ENCODE measurements at regions not wholly inside any gene's neighbourhood (a gene's known extent, or its start where the extent isn't known, plus 50 kb on each side); places are given as distances from the start of the nearest gene placed in this dataset.

DNA sequence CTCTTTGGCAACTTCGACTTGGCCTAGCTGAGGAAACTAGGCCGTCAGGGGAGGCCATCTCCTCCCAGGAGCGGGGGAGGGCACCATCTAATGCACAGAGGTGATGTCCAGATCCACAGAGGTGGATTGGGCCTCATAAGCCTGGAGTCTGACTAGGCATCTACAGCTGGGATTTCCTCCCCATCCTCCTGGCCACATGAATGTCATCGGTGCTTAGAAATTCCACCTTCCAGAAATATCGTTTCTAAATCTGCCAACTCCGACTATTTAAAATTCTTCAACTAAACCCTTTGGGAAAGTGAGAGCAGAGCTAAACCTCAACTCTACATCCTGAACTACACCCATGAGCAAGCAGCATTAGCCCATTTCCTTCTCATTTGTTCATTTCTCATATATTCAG is 118.7 kb downstream of the WNT5A start:
- Histone ChIP-seq H3K4me1 (ENCODE audit: insufficient read depth, low read length) (no peaks in the 10 kb centered on the region), H3K27me3 (ENCODE audit: insufficient read depth, low read length) (no peaks in the 10 kb centered on the region), H3K4me3 (ENCODE audit: low read length) (no peak overlapping the region), H3K9me3 (ENCODE audit: low read length) (no peaks in the 10 kb centered on the region), H2AFZ (ENCODE audit: low read depth, low read length) (no peak overlapping the region), H3K36me3 (ENCODE audit: insufficient read depth, low read length) (no peaks in the 10 kb centered on the region)

DNA sequence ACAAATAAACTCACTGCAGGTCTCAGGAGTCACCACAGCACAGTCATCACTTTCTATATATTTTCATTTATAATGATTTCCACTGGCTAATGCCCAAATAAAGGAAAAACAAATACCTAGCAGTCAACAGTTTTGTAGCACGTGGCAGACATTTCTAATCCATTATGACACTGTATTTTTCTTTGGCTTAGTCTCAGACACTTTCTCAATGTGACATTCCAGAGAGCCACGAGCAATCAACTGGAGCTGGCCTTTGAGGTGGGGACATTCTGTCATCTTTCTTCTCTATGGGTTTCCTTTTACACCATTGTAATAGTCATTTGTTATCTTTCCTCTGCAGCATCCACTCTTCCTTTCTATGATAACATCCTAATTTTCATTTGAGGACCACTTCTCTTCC is 119.7 kb downstream of the WNT5A start:
- Histone ChIP-seq H3K4me1 (ENCODE audit: insufficient read depth, low read length) (no peaks in the 10 kb centered on the region), H3K9me3 (ENCODE audit: low read length) (no peaks in the 10 kb centered on the region), H3K4me3 (ENCODE audit: low read length) (no peak overlapping the region), H3K36me3 (ENCODE audit: insufficient read depth, low read length) (no peaks in the 10 kb centered on the region), H3K27me3 (ENCODE audit: insufficient read depth, low read length) (no peaks in the 10 kb centered on the region), H2AFZ (ENCODE audit: low read depth, low read length) (no peak overlapping the region)

DNA sequence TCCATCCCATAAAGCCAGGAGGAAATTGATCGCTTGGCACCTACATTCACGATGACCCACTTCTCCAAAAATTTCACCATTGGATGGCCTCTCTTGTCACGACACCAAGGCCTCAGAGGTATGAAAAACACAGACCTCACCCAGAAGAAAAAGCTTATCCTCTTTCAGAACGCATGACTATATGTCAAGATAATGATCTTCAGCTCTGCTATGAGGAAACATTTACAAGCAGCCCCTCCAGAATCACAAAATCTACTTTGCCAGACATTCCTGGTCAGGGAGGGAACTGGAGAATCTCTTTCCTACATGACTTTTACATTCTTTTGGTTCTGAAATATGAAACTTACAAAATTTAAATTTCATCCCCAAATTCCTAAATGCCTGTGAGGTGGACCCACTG is 122.7 kb downstream of the WNT5A start:
- H3K4me1 ChIP-seq (ENCODE audit: insufficient read depth, low read length): no peaks in the 10 kb centered on the region
- H2AFZ ChIP-seq (ENCODE audit: low read depth, low read length): no peak overlapping the region
- H3K36me3 ChIP-seq (ENCODE audit: insufficient read depth, low read length): no peaks in the 10 kb centered on the region
- no peaks in the 10 kb centered on the region for H3K27me3 ChIP-seq (ENCODE audit: insufficient read depth, low read length)
- no peaks in the 10 kb centered on the region for H3K9me3 ChIP-seq (ENCODE audit: low read length)
- no peak overlapping the region for H3K4me3 ChIP-seq (ENCODE audit: low read length)

DNA sequence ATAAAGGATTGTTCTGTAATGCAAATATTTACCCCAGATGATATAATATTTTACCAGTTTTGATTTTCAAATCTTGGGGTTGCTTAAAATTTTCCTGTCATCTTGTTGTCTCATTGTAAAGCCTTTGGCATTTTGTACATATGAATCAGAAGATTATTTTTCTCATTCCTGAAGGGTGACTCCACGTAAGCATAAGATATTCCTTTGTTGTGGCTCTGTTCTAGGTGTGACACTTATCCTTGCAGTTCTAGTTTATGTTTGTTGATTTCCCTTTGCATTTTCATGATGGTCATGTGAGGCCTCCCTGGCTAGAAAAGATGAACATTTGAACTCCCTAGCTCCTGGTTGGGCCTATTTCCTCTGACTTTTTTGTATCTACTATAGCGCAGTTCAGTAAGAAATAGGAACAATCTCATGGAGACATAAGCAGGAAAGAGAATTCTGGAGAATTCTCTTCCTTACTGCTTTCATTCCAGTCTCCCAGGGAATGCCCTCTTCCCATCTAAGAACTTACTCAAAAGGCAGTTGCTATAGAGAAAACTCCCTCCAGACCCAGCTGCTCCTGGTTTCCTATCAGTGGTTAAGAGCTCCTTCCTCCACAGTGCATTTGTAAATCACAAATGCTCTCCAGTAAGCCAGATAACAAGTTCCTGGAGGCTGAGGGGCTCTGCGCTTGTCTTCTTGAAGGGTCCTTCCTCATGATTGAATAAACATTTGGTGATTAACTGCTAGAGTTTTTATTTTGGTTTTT is 124.7 kb downstream of the WNT5A start:
- Histone ChIP-seq H2AFZ (ENCODE audit: low read depth, low read length) (no peak overlapping the region), H3K4me1 (ENCODE audit: insufficient read depth, low read length) (no peaks in the 10 kb centered on the region), H3K4me3 (ENCODE audit: low read length) (no peak overlapping the region), H3K27me3 (ENCODE audit: insufficient read depth, low read length) (no peaks in the 10 kb centered on the region), H3K9me3 (ENCODE audit: low read length) (peaks cover under 1% of the 10 kb centered on the region), H3K36me3 (ENCODE audit: insufficient read depth, low read length) (no peaks in the 10 kb centered on the region)

DNA sequence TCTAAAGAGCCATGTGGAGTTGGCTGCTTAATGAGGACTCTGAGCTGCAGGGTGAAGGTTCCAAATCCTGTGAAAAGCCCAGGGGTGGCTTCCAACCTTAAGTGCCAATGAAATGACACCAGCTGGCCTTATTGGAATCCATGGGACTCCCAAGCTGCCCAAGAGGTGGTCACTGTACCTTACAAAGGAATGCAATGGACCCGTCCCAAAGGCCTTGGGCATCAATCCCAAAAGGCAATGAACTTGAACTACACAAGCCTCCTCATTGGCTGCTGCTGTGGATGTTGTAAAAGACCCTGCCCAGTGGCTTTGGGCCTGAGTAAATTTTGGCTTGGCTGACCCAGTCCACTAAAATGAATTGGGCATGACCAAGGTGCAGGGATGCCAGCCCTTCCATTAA is 129.3 kb downstream of the WNT5A start:
- Histone ChIP-seq H3K4me3 (ENCODE audit: low read length) (no peak overlapping the region), H3K9me3 (ENCODE audit: low read length) (peaks cover 3% of the 10 kb centered on the region), H2AFZ (ENCODE audit: low read depth, low read length) (no peak overlapping the region), H3K36me3 (ENCODE audit: insufficient read depth, low read length) (no peaks in the 10 kb centered on the region), H3K4me1 (ENCODE audit: insufficient read depth, low read length) (no peaks in the 10 kb centered on the region), H3K27me3 (ENCODE audit: insufficient read depth, low read length) (no peaks in the 10 kb centered on the region)

DNA sequence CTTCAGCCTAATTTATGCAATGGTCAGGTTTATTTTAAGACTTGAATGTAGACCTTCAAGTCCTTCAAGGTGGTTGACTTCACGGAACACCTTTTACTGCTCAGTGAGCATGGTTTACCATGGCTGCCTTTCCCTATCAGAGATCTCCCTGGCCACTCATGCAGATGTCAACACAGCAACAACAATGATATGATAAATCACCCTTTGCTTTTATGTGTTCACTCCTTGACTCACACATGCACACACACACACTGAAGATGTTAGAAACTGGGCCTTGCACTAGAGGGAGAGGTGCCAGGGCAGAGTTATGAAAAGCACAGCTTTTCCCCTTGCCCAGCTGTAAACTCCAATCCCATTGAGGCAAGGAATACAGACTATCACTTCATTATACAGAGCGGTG is 134.4 kb downstream of the WNT5A start:
- Histone ChIP-seq H3K4me3 (ENCODE audit: low read length) (no peak overlapping the region), H3K36me3 (ENCODE audit: insufficient read depth, low read length) (no peaks in the 10 kb centered on the region), H3K27me3 (ENCODE audit: insufficient read depth, low read length) (no peaks in the 10 kb centered on the region), H2AFZ (ENCODE audit: low read depth, low read length) (no peak overlapping the region), H3K4me1 (ENCODE audit: insufficient read depth, low read length) (peaks cover 6% of the 10 kb centered on the region), H3K9me3 (ENCODE audit: low read length) (peaks cover 3% of the 10 kb centered on the region)

DNA sequence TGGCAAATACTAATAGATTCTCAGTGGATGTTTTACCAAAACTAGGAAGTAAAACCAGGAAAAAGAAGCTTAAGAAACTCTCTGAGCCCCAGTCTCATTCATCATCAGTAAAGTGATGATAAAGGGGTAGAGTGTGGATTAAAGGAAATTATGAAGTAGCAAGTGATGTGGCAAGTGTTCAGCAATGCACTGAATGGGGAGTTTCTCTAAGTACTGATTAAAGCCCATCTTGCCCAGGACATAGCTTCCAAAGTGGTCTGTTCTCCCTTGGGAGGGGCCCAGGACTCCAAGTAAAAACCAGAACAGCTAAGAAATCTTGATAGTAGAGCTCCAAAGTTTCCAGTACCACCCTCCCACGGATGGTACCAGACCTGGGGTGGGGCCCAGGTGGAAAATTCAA is 137.3 kb downstream of the WNT5A start:
- no peaks in the 10 kb centered on the region for H3K9me3 ChIP-seq (ENCODE audit: low read length)
- no peak overlapping the region for H3K4me3 ChIP-seq (ENCODE audit: low read length)
- H3K27me3 ChIP-seq (ENCODE audit: insufficient read depth, low read length): no peaks in the 10 kb centered on the region
- no peaks in the 10 kb centered on the region for H3K36me3 ChIP-seq (ENCODE audit: insufficient read depth, low read length)
- H2AFZ ChIP-seq (ENCODE audit: low read depth, low read length): no peak overlapping the region
- peaks cover 6% of the 10 kb centered on the region for H3K4me1 ChIP-seq (ENCODE audit: insufficient read depth, low read length)

DNA sequence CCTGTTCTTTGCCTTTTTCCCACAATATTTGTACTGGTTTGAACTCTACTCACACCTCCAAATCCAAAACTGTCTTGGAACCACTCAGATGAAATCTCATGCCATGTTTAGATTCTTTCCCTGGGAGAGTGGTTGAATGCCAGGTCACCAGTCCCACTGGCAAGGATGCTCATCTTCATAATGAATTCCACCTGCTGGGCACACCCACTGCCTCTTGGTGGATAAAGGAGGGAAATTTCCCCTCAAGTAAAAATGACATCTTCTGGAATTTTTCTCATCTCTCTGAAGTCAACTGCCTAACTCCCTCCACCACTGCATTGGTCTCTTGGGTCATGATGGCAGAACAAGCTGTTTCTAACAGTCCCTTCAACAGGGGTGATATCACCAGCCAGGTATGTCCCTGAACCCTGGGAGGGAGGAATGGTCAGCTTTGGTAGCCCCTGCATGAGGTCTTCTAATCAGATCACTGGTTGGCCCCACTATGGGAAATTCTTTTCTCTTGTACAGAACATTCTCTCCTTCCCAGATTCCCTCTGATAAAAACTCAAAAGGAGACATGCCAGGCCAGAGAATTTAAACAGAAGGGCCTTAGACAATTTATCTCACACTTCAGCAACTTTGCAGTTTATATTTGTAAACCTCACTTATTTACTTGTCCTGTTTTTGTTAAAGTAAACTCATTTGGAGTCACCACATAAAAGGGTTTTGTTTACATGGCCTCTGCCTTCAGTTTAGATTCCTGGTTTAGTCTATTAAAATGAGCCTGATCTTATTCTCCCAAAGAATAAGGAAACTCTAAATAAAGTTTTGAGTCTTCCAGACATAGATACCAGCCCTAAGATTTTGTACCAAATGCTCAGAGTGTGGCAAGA is 143.4 kb downstream of the WNT5A start:
- Histone ChIP-seq H3K36me3 (ENCODE audit: insufficient read depth, low read length) (no peaks in the 10 kb centered on the region), H3K27me3 (ENCODE audit: insufficient read depth, low read length) (no peaks in the 10 kb centered on the region), H3K4me3 (ENCODE audit: low read length) (no peak overlapping the region), H3K4me1 (ENCODE audit: insufficient read depth, low read length) (no peaks in the 10 kb centered on the region), H2AFZ (ENCODE audit: low read depth, low read length) (no peak overlapping the region), H3K9me3 (ENCODE audit: low read length) (no peaks in the 10 kb centered on the region)

DNA sequence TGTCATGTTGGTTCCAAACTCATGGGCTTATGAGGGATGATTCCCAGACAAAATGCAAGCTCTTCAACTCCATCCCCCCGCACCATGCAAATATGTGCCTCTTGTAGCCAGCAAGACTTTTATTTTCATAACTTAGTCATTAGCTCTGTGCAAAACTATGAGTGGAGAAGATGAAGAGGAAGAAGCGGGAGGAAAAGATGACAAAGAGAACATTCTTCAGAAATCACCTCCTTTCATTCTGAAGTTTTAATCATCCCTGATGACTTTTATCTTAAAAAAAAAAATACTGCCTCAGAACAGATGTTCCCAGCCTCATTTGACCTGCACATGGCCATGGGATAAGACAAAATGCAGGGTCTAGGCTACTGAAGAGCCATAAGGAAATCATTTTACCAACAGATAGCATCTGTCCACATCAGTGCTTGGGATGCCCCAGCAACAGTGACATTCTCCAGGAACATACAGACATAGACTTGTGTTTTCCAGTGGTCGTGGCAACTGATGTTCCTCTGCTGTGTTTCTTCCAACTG is 145.5 kb downstream of the WNT5A start:
- no peak overlapping the region for H2AFZ ChIP-seq (ENCODE audit: low read depth, low read length)
- no peaks in the 10 kb centered on the region for H3K9me3 ChIP-seq (ENCODE audit: low read length)
- H3K27me3 ChIP-seq (ENCODE audit: insufficient read depth, low read length): no peaks in the 10 kb centered on the region
- no peaks in the 10 kb centered on the region for H3K4me1 ChIP-seq (ENCODE audit: insufficient read depth, low read length)
- H3K36me3 ChIP-seq (ENCODE audit: insufficient read depth, low read length): no peaks in the 10 kb centered on the region
- no peak overlapping the region for H3K4me3 ChIP-seq (ENCODE audit: low read length)

DNA sequence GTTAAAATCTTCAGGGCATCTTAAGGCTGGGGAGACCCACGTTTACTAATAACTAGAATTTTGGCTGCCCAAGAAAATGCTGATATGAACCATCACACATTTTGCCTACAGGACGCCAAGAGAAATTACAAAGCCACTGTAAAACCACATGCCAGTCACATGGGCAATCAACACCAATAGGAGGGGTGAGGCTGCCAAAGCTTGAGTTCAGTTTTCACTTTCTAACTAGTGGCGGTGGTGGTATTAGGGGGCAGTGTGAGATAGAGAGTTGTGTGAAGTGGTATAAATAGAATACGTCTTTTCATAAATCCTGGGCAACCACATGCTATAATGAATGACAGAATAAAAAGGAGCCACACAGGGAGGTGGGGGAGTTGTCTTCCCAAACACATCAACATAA is 147.3 kb downstream of the WNT5A start:
- H3K4me3 ChIP-seq (ENCODE audit: low read length): no peak overlapping the region
- no peaks in the 10 kb centered on the region for H3K9me3 ChIP-seq (ENCODE audit: low read length)

DNA sequence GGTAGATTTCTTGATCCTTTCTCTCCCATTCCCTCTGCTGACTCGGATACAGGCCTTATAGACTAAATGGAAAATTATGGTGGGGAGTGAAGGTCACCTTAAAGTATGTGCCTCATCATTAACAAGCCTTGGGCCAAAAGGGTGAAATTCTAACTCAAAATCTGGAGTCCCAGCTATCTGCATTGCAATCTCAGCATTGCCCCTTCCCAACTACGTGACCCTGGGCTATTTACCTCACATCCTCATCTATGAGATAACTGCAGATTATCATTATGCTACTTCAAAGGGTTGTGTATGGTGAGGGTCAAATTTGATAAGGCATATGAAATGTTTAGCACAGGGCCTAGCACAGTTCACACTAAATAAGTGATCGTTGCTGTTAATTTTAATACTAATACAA is 147.7 kb downstream of the WNT5A start:
- H3K4me3 ChIP-seq (ENCODE audit: low read length): no peak overlapping the region
- no peaks in the 10 kb centered on the region for H3K27me3 ChIP-seq (ENCODE audit: insufficient read depth, low read length)
- H3K36me3 ChIP-seq (ENCODE audit: insufficient read depth, low read length): no peaks in the 10 kb centered on the region
- H2AFZ ChIP-seq (ENCODE audit: low read depth, low read length): no peak overlapping the region
- no peaks in the 10 kb centered on the region for H3K4me1 ChIP-seq (ENCODE audit: insufficient read depth, low read length)
- H3K9me3 ChIP-seq (ENCODE audit: low read length): no peaks in the 10 kb centered on the region

More for the DNA sequence above, 147.3 kb downstream of the WNT5A start:
- Histone ChIP-seq H3K36me3 (ENCODE audit: insufficient read depth, low read length) (no peaks in the 10 kb centered on the region), H3K4me1 (ENCODE audit: insufficient read depth, low read length) (no peaks in the 10 kb centered on the region), H2AFZ (ENCODE audit: low read depth, low read length) (no peak overlapping the region), H3K27me3 (ENCODE audit: insufficient read depth, low read length) (no peaks in the 10 kb centered on the region)

DNA sequence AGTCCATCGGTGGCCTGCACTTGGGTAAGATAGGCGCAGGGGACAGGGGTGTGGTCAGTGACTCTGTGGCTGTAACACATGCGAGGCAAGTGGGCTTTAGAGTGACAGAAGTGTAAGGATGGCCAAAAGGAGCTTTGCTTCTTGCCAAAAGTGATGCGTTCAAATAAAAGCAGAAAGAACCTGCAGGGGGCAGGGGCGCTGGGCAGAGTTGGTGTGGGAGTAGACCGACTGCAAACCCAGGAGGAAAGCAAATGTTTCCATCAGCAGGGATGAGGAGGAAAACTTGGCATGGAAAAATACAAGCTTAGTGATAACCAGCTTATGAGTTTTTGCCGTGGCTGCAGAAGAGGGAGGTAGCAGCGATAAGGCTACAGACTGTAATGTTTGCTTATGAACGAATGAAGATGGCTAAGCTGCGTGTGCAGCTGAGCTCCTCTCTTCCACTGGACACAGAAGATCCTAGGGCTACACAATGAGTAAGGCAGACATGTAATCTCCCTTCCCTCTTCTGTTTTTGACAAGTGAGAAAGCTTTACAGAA is 149.4 kb downstream of the WNT5A start:
- no peaks in the 10 kb centered on the region for H3K4me1 ChIP-seq (ENCODE audit: insufficient read depth, low read length)
- H3K4me3 ChIP-seq (ENCODE audit: low read length): no peak overlapping the region
- H3K36me3 ChIP-seq (ENCODE audit: insufficient read depth, low read length): no peaks in the 10 kb centered on the region
- no peak overlapping the region for H2AFZ ChIP-seq (ENCODE audit: low read depth, low read length)
- no peaks in the 10 kb centered on the region for H3K27me3 ChIP-seq (ENCODE audit: insufficient read depth, low read length)
- H3K9me3 ChIP-seq (ENCODE audit: low read length): no peaks in the 10 kb centered on the region

DNA sequence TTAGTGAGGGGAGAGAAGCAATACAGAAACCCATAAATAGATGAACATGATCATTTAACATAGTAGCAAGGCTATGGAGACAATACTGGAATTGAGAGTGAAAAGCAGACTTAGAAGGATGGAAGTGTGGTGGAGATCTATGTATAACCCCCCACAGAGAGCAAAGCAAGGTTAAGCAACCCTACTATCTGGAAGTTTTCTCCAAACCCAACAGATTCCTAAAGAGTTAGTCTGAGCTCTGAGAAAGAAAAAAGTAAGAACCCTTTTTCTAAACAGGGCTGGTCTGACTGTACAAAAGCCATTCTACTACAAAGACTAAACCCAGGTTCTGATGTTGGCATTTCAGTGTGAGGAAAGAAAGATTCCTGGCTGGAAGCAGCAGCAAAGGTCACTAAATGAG is 153.2 kb downstream of the WNT5A start:
- Histone ChIP-seq H3K4me1 (ENCODE audit: insufficient read depth, low read length) (no peaks in the 10 kb centered on the region), H2AFZ (ENCODE audit: low read depth, low read length) (no peak overlapping the region), H3K9me3 (ENCODE audit: low read length) (no peaks in the 10 kb centered on the region), H3K4me3 (ENCODE audit: low read length) (no peak overlapping the region), H3K36me3 (ENCODE audit: insufficient read depth, low read length) (no peaks in the 10 kb centered on the region), H3K27me3 (ENCODE audit: insufficient read depth, low read length) (no peaks in the 10 kb centered on the region)
